ENCODE measurements at regions not wholly inside any gene's neighbourhood (a gene's known extent, or its start where the extent isn't known, plus 50 kb on each side); places are given as distances from the start of the nearest gene placed in this dataset.

- no peaks in the 10 kb centered on the region for H3K79me2 ChIP-seq (ENCODE audit: insufficient read depth, low read length)
- H2AFZ ChIP-seq (ENCODE audit: low read depth, low read length, poor library complexity, severe bottlenecking), result no peak overlapping the region
- ATAC-seq (no peak), DNase-seq (ENCODE audit: low read depth, low spot score) (no peak)
- H3K27me3 ChIP-seq (ENCODE audit: insufficient read depth, low read length), result peaks cover 60% of the 10 kb centered on the region
- H3K4me1 ChIP-seq (ENCODE audit: control insufficient read depth in 1 of 2, insufficient read depth in 2 of 2, low read length in 2 of 2), result no peaks in the 10 kb centered on the region
- TF ChIP-seq, protein P1, sequence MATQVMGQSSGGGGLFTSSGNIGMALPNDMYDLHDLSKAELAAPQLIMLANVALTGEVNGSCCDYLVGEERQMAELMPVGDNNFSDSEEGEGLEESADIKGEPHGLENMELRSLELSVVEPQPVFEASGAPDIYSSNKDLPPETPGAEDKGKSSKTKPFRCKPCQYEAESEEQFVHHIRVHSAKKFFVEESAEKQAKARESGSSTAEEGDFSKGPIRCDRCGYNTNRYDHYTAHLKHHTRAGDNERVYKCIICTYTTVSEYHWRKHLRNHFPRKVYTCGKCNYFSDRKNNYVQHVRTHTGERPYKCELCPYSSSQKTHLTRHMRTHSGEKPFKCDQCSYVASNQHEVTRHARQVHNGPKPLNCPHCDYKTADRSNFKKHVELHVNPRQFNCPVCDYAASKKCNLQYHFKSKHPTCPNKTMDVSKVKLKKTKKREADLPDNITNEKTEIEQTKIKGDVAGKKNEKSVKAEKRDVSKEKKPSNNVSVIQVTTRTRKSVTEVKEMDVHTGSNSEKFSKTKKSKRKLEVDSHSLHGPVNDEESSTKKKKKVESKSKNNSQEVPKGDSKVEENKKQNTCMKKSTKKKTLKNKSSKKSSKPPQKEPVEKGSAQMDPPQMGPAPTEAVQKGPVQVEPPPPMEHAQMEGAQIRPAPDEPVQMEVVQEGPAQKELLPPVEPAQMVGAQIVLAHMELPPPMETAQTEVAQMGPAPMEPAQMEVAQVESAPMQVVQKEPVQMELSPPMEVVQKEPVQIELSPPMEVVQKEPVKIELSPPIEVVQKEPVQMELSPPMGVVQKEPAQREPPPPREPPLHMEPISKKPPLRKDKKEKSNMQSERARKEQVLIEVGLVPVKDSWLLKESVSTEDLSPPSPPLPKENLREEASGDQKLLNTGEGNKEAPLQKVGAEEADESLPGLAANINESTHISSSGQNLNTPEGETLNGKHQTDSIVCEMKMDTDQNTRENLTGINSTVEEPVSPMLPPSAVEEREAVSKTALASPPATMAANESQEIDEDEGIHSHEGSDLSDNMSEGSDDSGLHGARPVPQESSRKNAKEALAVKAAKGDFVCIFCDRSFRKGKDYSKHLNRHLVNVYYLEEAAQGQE (IDR thresholded peaks at IDR 0.05; ENCODE audit: low read depth), result no peak
- TF ChIP-seq EZH2phosphoT487 (IDR thresholded peaks at IDR 0.05; ENCODE audit: borderline replicate concordance) (no peak), RAD21 (IDR thresholded peaks at IDR 0.05; ENCODE audit: low read depth) (no peak), JUND (IDR thresholded peaks at IDR 0.05) (no peak), CEBPB (IDR thresholded peaks at IDR 0.05; ENCODE audit: low read depth) (no peak), POLR2AphosphoS5 (IDR thresholded peaks at IDR 0.05; ENCODE audit: low read depth, low read length) (no peak), ELF1 (IDR thresholded peaks at IDR 0.05; ENCODE audit: borderline replicate concordance, low read depth) (no peak), CTCF (IDR thresholded peaks at IDR 0.05 in 2 of 3, conservative IDR thresholded peaks at IDR 0.05 in 1 of 3; ENCODE audit: borderline replicate concordance in 1 of 3, insufficient read depth in 1 of 3, low read depth in 2 of 3, low read length in 2 of 3) (no peak), SRF (IDR thresholded peaks at IDR 0.05; ENCODE audit: low read depth) (no peak), ZFX (IDR thresholded peaks at IDR 0.05) (no peak), FOSL1 (IDR thresholded peaks at IDR 0.05; ENCODE audit: low read depth) (no peak), SP1 (IDR thresholded peaks at IDR 0.05; ENCODE audit: low read depth) (no peak), SIN3A (IDR thresholded peaks at IDR 0.05; ENCODE audit: low read depth) (no peak)
- TF ChIP-seq, protein P2, sequence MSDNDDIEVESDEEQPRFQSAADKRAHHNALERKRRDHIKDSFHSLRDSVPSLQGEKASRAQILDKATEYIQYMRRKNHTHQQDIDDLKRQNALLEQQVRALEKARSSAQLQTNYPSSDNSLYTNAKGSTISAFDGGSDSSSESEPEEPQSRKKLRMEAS (IDR thresholded peaks at IDR 0.05), result no peak
- no peak overlapping the region for H3K4me3 ChIP-seq (replicated peaks in 1 of 2; ENCODE audit: low read depth in 1 of 2, low read length in 2 of 2)
- H3K9me2 ChIP-seq (ENCODE audit: insufficient read depth), result no peaks in the 10 kb centered on the region
- no peak overlapping the region for H3K4me2 ChIP-seq (ENCODE audit: low read length)
- BruUV-seq (replicated peaks), result no TSS peak
- H3K27ac ChIP-seq (ENCODE audit: low read depth, low read length), result no peak overlapping the region
- H3K9ac ChIP-seq (ENCODE audit: low read length), result no peak overlapping the region
- no peaks in the 10 kb centered on the region for H4K20me1 ChIP-seq (ENCODE audit: insufficient read depth)
- intact Hi-C loops (cut with micrococcal nuclease), result no loop called here
- H3K9me3 ChIP-seq (ENCODE audit: control insufficient read depth in 1 of 2, insufficient read depth in 1 of 2, low read depth in 1 of 2, low read length in 2 of 2), result no peaks in the 10 kb centered on the region
- no peaks in the 10 kb centered on the region for H3K36me3 ChIP-seq (ENCODE audit: control insufficient read depth in 1 of 2, insufficient read depth in 2 of 2, low read length in 2 of 2)
- ChIA-PET RAD21 (ENCODE audit: low non-redundant PET in 1 of 2, low total read pairs in 2 of 2, uncharacterized antibody in 2 of 2, unreplicated experiment in 2 of 2) (no interaction called here), POLR2A (no interaction called here), CTCF (no interaction called here)
Measured at GRCh38 chr22:49136041-49136815, 691.4 kb downstream of the BRD1 start.
